ENCODE measurements at regions not wholly inside any gene's neighbourhood (a gene's known extent, or its start where the extent isn't known, plus 50 kb on each side); places are given as distances from the start of the nearest gene placed in this dataset.
A peak's percentile ranks its signal among the peaks of the same experiment; 100 is the strongest.

GRCh38 chr12:60872219-60872618 lies 1276.4 kb downstream of the SLC16A7 start:
- DNase-seq (ENCODE audit: low spot score), result no peak

- no peak for DNase-seq (ENCODE audit: low spot score)
Measured at GRCh38 chr12:60872850-60873713, 1277.3 kb downstream of the SLC16A7 start.

GRCh38 chr12:60874091-60874490 lies 1278.3 kb downstream of the SLC16A7 start:
- DNase-seq (ENCODE audit: low spot score), result no peak

- no peak for DNase-seq (ENCODE audit: low spot score)
Measured at GRCh38 chr12:60920841-60921495, 1325.1 kb downstream of the SLC16A7 start.

- no peak for DNase-seq (ENCODE audit: low spot score)
Measured at GRCh38 chr12:60921541-60921940, 1325.7 kb downstream of the SLC16A7 start.

- DNase-seq (ENCODE audit: low spot score), result no peak
Measured at GRCh38 chr12:60926256-60926655, 1330.4 kb downstream of the SLC16A7 start.

GRCh38 chr12:60930151-60930550 lies 1330.1 kb upstream of the USP15 start:
- no peak for DNase-seq (ENCODE audit: low spot score)

GRCh38 chr12:60935981-60936761 lies 1324.0 kb upstream of the USP15 start:
- no peak for DNase-seq (ENCODE audit: low spot score)

GRCh38 chr12:60947533-60947932 lies 1312.7 kb upstream of the USP15 start:
- no peak for DNase-seq (ENCODE audit: low spot score)

GRCh38 chr12:60967128-60967527 lies 1293.1 kb upstream of the USP15 start:
- no peak for DNase-seq (ENCODE audit: low spot score)

GRCh38 chr12:60977966-60978365 lies 1282.2 kb upstream of the USP15 start:
- DNase-seq (ENCODE audit: low spot score), result peak; percentile 35

- DNase-seq (ENCODE audit: low spot score), result no peak
Measured at GRCh38 chr12:60980558-60980957, 1279.6 kb upstream of the USP15 start.

- DNase-seq (ENCODE audit: low spot score), result no peak
Measured at GRCh38 chr12:60981473-60981872, 1278.7 kb upstream of the USP15 start.

GRCh38 chr12:60992087-60992486 lies 1268.1 kb upstream of the USP15 start:
- DNase-seq (ENCODE audit: low spot score), result no peak

- no peak for DNase-seq (ENCODE audit: low spot score)
Measured at GRCh38 chr12:60995256-60995825, 1264.9 kb upstream of the USP15 start.

GRCh38 chr12:60997869-60998378 lies 1262.3 kb upstream of the USP15 start:
- no peak for DNase-seq (ENCODE audit: low spot score)

- no peak for DNase-seq (ENCODE audit: low spot score)
Measured at GRCh38 chr12:61009192-61009591, 1251.0 kb upstream of the USP15 start.

- DNase-seq (ENCODE audit: low spot score), result no peak
Measured at GRCh38 chr12:61011767-61012423, 1248.3 kb upstream of the USP15 start.

- no peak for DNase-seq (ENCODE audit: low spot score)
Measured at GRCh38 chr12:61018571-61018970, 1241.6 kb upstream of the USP15 start.

GRCh38 chr12:61023231-61023630 lies 1237.0 kb upstream of the USP15 start:
- no peak for DNase-seq (ENCODE audit: low spot score)

GRCh38 chr12:61029516-61029915 lies 1230.7 kb upstream of the USP15 start:
- no peak for DNase-seq (ENCODE audit: low spot score)

GRCh38 chr12:61037792-61038191 lies 1222.4 kb upstream of the USP15 start:
- no peak for DNase-seq (ENCODE audit: low spot score)
